Dermis microvascular lymphatic vessel endothelial cell (primary cell): ENCODE measurements at regions not wholly inside any gene's neighbourhood (a gene's known extent, or its start where the extent isn't known, plus 50 kb on each side); places are given as distances from the start of the nearest gene placed in this dataset.

Source experiments
- DNase-seq, 2 donors: peaks; one replicate each; pipeline versions ENCODE4 v3.0.0 to v3.0.0-alpha.2; 2010; ENCODE audit warnings: low read depth in 2 of 2

GRCh38 chr12:111222523-111222922, 146.4 kb downstream of the PHETA1 start:
- DNase-seq: no peak

GRCh38 chr12:111222027-111222414, 146.9 kb downstream of the PHETA1 start:
- no peak for DNase-seq

GRCh38 chr12:111221062-111222026, 147.6 kb downstream of the PHETA1 start:
- no peak for DNase-seq

- no peak for DNase-seq
Measured at GRCh38 chr12:111220363-111220762, 148.5 kb downstream of the PHETA1 start.

- DNase-seq: no peak
Measured at GRCh38 chr12:111219440-111219839, 149.5 kb downstream of the PHETA1 start.

- DNase-seq: no peak
Measured at GRCh38 chr12:111218499-111218898, 150.4 kb downstream of the PHETA1 start.

GRCh38 chr12:111216387-111217159, 152.3 kb downstream of the PHETA1 start:
- DNase-seq: no peak

- no peak for DNase-seq
Measured at GRCh38 chr12:111215881-111216280, 153.0 kb downstream of the PHETA1 start.

- DNase-seq: no peak
Measured at GRCh38 chr12:111214401-111214800, 154.5 kb downstream of the PHETA1 start.

GRCh38 chr12:111213561-111213960, 155.3 kb downstream of the PHETA1 start:
- DNase-seq: no peak

- no peak for DNase-seq
Measured at GRCh38 chr12:111212814-111213456, 156.0 kb downstream of the PHETA1 start.

- DNase-seq: no peak
Measured at GRCh38 chr12:111211910-111212757, 156.8 kb downstream of the PHETA1 start.

GRCh38 chr12:111209811-111210210, 159.1 kb downstream of the PHETA1 start:
- no peak for DNase-seq

GRCh38 chr12:111207761-111208160, 161.1 kb downstream of the PHETA1 start:
- DNase-seq: no peak

GRCh38 chr12:111204788-111205241, 164.1 kb downstream of the PHETA1 start:
- no peak for DNase-seq

GRCh38 chr12:111203969-111204368, 164.9 kb downstream of the PHETA1 start:
- no peak for DNase-seq

GRCh38 chr12:111203446-111203845, 165.4 kb downstream of the PHETA1 start:
- DNase-seq: no peak

- DNase-seq: no peak
Measured at GRCh38 chr12:111202237-111202915, 166.5 kb downstream of the PHETA1 start.

GRCh38 chr12:111201495-111202236, 167.2 kb downstream of the PHETA1 start:
- DNase-seq: no peak

GRCh38 chr12:111201036-111201435, 167.9 kb downstream of the PHETA1 start:
- DNase-seq: no peak
